ENCODE measurements at regions not wholly inside any gene's neighbourhood (a gene's known extent, or its start where the extent isn't known, plus 50 kb on each side); places are given as distances from the start of the nearest gene placed in this dataset.

- TF ChIP-seq EZH2 (IDR thresholded peaks at IDR 0.05; ENCODE audit: low read length, unreplicated experiment) (no peak), CTCF (conservative IDR thresholded peaks at IDR 0.05; ENCODE audit: low read depth, low read length) (no peak), EZH2phosphoT487 (IDR thresholded peaks at IDR 0.05; ENCODE audit: borderline replicate concordance, low read length) (no peak)
Observed at GRCh38 chr5:20369518-20369885, 381.5 kb upstream of the CDH18 start.
